PC-3 (cell line): ENCODE measurements at regions not wholly inside any gene's neighbourhood (a gene's known extent, or its start where the extent isn't known, plus 50 kb on each side); places are given as distances from the start of the nearest gene placed in this dataset.

Source experiments
- ATAC-seq: fragments of 200-7000 bp; cut with Tn5 transposase; 2 replicates; pipeline ENCODE4 v1.9.1; 2020; ENCODE audit warnings: mild to moderate bottlenecking, moderate library complexity
- BruUV-seq: library from RNA; stranded (reverse); fragments of 400-500 nt; replicated peaks from 2 replicates; lab custom pipeline; 2021; lab: Mats Ljungman, UMichigan
- CTCF ChIA-PET: fragments of 300-600 bp; sonication (Branson Sonifier 250); formaldehyde crosslinking; loops from one replicate; lab custom pipeline; 2022; ENCODE audit warnings: antibody characterized with exemption; lab: Charles Lee
- POLR2A ChIA-PET: fragments of 300-600 bp; sonication (Branson Sonifier 250); formaldehyde crosslinking; loops from one replicate; lab custom pipeline; 2022; ENCODE audit warnings: antibody characterized with exemption; ENCODE audit not compliant: unreplicated experiment; lab: Charles Lee
- DNase-seq: peaks from one replicate; pipeline ENCODE4 v3.0.0-alpha.2; 2015
- H2AFZ ChIP-seq: fragments of 300-600 bp; sonication (generic); 2 replicates; pipeline ENCODE4 v1.6.0; 2016; ENCODE audit warnings: antibody characterized with exemption, low read length
- H3F3A ChIP-seq: fragments of 300-600 bp; sonication (generic); one replicate; pipeline ENCODE4 v1.6.0; 2017; ENCODE audit warnings: antibody characterized with exemption, low read length, control low read depth, mild to moderate bottlenecking; ENCODE audit not compliant: unreplicated experiment
- H3K27ac ChIP-seq: fragments of 300-600 bp; sonication (generic); 2 replicates; pipeline ENCODE4 v1.5.1; 2016; ENCODE audit warnings: mild to moderate bottlenecking, low read length
- H3K27me3 ChIP-seq: fragments of 300-600 bp; sonication (generic); 2 replicates; pipeline ENCODE4 v1.6.1; 2016; ENCODE audit warnings: low read length, mixed read lengths
- H3K36me3 ChIP-seq: fragments of 300-600 bp; sonication (generic); 2 replicates; pipeline ENCODE4 v1.6.1; 2016; ENCODE audit warnings: low read depth, mixed run types, low read length, mixed read lengths
- H3K4me1 ChIP-seq: fragments of 300-600 bp; sonication (generic); 2 replicates; pipeline ENCODE4 v1.5.1; 2016; ENCODE audit warnings: low read length; ENCODE audit not compliant: insufficient read depth
- H3K4me2 ChIP-seq: fragments of 300-600 bp; sonication (generic); 2 replicates; pipeline ENCODE4 v1.6.0; 2016; ENCODE audit warnings: low read length
- H3K4me3 ChIP-seq: fragments of 300-600 bp; sonication (generic); 2 replicates; pipeline ENCODE4 v1.5.1; 2016; ENCODE audit warnings: mild to moderate bottlenecking, low read length, mixed read lengths
- H3K79me2 ChIP-seq: fragments of 300-600 bp; sonication (generic); 2 replicates; pipeline ENCODE4 v1.6.1; 2017; ENCODE audit warnings: low read length, mixed read lengths
- H3K9ac ChIP-seq: fragments of 300-600 bp; sonication (generic); 2 replicates; pipeline ENCODE4 v1.6.0; 2016; ENCODE audit warnings: mild to moderate bottlenecking, low read length
- H3K9me2 ChIP-seq: fragments of 300-600 bp; sonication (generic); replicated peaks from 2 replicates; pipeline ENCODE4 v1.6.1; 2016; ENCODE audit warnings: mixed run types, low read length, mixed read lengths
- H3K9me3 ChIP-seq: fragments of 300-600 bp; sonication (generic); 2 replicates; pipeline ENCODE4 v1.6.1; 2016; ENCODE audit warnings: low read length, mixed read lengths
- H4K20me1 ChIP-seq: fragments of 300-600 bp; sonication (generic); 2 replicates; pipeline ENCODE4 v1.6.1; 2016; ENCODE audit warnings: low read length, mixed read lengths
- EZH2 ChIP-seq: fragments of 300-600 bp; sonication (generic); IDR thresholded peaks from one replicate; pipeline ENCODE4 v1.6.1; 2017; ENCODE audit warnings: antibody characterized with exemption, mild to moderate bottlenecking, low read length; ENCODE audit not compliant: unreplicated experiment
- EZH2phosphoT487 ChIP-seq: fragments of 300-600 bp; sonication (generic); IDR thresholded peaks from 2 replicates; pipeline ENCODE4 v1.6.1; 2018; ENCODE audit warnings: mild to moderate bottlenecking, antibody characterized with exemption, low read length, borderline replicate concordance
- intact Hi-C: fragments of 100-400 bp; cut with micrococcal nuclease; formaldehyde crosslinking; loops from 2 replicates; pipeline ENCODE4 v1.9.0; 2023
- TF ChIP-seq, protein P1 (sequence below): fragments of 300-600 bp; sonication (generic); conservative IDR thresholded peaks from 2 replicates; pipeline ENCODE4 v1.5.1; 2017; ENCODE audit warnings: antibody characterized with exemption, low read depth, mild to moderate bottlenecking, low read length

GRCh38 chr4:30471861-30472260 lies 248.3 kb upstream of the PCDH7 start:
- Histone ChIP-seq H3K36me3 (no peaks in the 10 kb centered on the region), H3K4me2 (no peak overlapping the region), H2AFZ (no peak overlapping the region), H3K9me2 (no peaks in the 10 kb centered on the region), H3K4me3 (no peak overlapping the region), H3K27me3 (no peaks in the 10 kb centered on the region), H4K20me1 (no peaks in the 10 kb centered on the region), H3K79me2 (no peaks in the 10 kb centered on the region), H3K9me3 (no peaks in the 10 kb centered on the region), H3F3A (no peaks in the 10 kb centered on the region), H3K9ac (no peak overlapping the region), H3K4me1 (no peaks in the 10 kb centered on the region), H3K27ac (no peak overlapping the region)
- CTCF ChIA-PET, result no interaction called here
- intact Hi-C loops, result no loop called here
- POLR2A ChIA-PET, result no interaction called here
- ATAC-seq (no peak), DNase-seq (no peak)
- no TSS peak for BruUV-seq
- TF ChIP-seq EZH2phosphoT487 (no peak), EZH2 (no peak)
- TF ChIP-seq, protein P1, sequence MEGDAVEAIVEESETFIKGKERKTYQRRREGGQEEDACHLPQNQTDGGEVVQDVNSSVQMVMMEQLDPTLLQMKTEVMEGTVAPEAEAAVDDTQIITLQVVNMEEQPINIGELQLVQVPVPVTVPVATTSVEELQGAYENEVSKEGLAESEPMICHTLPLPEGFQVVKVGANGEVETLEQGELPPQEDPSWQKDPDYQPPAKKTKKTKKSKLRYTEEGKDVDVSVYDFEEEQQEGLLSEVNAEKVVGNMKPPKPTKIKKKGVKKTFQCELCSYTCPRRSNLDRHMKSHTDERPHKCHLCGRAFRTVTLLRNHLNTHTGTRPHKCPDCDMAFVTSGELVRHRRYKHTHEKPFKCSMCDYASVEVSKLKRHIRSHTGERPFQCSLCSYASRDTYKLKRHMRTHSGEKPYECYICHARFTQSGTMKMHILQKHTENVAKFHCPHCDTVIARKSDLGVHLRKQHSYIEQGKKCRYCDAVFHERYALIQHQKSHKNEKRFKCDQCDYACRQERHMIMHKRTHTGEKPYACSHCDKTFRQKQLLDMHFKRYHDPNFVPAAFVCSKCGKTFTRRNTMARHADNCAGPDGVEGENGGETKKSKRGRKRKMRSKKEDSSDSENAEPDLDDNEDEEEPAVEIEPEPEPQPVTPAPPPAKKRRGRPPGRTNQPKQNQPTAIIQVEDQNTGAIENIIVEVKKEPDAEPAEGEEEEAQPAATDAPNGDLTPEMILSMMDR, result no peak

DNA sequence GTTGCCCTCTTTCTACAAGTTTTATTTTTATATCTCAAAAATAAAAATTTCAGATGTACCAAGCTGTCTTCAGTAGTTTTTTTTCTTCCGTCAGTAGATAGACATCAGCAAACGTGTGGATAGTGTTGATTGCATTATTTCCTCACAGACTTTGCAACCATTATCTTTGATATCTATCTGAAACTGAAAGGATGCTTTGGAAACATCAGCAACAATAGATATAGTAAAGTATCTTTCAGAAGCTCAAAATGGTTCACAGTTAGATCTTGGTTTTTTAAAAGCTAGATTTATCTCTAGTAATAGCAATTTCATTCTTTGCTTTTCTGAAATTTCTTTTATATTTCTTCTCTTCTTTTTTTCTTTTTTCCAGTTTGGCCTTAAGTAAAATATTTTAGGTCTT lies 246.9 kb upstream of the PCDH7 start:
- H3K27me3 ChIP-seq, result no peaks in the 10 kb centered on the region
- H3K36me3 ChIP-seq, result no peaks in the 10 kb centered on the region
- H3K9me2 ChIP-seq, result no peaks in the 10 kb centered on the region
- H3K4me2 ChIP-seq, result no peak overlapping the region
- ATAC-seq, result no peak
- no peak overlapping the region for H3K9ac ChIP-seq
- intact Hi-C loops, result no loop called here
- H3K79me2 ChIP-seq, result no peaks in the 10 kb centered on the region
- no peaks in the 10 kb centered on the region for H3K9me3 ChIP-seq
- TF ChIP-seq, protein P1, result no peak
- no peaks in the 10 kb centered on the region for H3K4me1 ChIP-seq
- no peak overlapping the region for H2AFZ ChIP-seq
- no peaks in the 10 kb centered on the region for H4K20me1 ChIP-seq
- H3K27ac ChIP-seq, result no peak overlapping the region
- CTCF ChIA-PET, result no interaction called here
- no peaks in the 10 kb centered on the region for H3F3A ChIP-seq
- H3K4me3 ChIP-seq, result no peak overlapping the region
- POLR2A ChIA-PET, result no interaction called here
- DNase-seq, result no peak
- BruUV-seq, result no TSS peak

- H3K9me3 ChIP-seq, result no peaks in the 10 kb centered on the region
- H3K9me2 ChIP-seq, result no peaks in the 10 kb centered on the region
- DNase-seq, result no peak
- H2AFZ ChIP-seq, result no peak overlapping the region
- CTCF ChIA-PET, result no interaction called here
- H3K79me2 ChIP-seq, result no peaks in the 10 kb centered on the region
- intact Hi-C loops, result no loop called here
- ATAC-seq, result no peak
- POLR2A ChIA-PET, result no interaction called here
- H3K4me2 ChIP-seq, result no peak overlapping the region
- TF ChIP-seq EZH2phosphoT487 (no peak), EZH2 (no peak)
- TF ChIP-seq, protein P1, result no peak
- H3K4me3 ChIP-seq, result no peak overlapping the region
- no peaks in the 10 kb centered on the region for H3K4me1 ChIP-seq
- H3K9ac ChIP-seq, result no peak overlapping the region
- H3F3A ChIP-seq, result no peaks in the 10 kb centered on the region
- H3K36me3 ChIP-seq, result no peaks in the 10 kb centered on the region
- no TSS peak for BruUV-seq
- H4K20me1 ChIP-seq, result no peaks in the 10 kb centered on the region
- H3K27ac ChIP-seq, result no peak overlapping the region
- no peaks in the 10 kb centered on the region for H3K27me3 ChIP-seq
These were observed 224.9 kb upstream of the PCDH7 start for GRCh38 chr4:30495251-30495650.
